HAP-1 (cell line): ENCODE measurements at regions not wholly inside any gene's neighbourhood (a gene's known extent, or its start where the extent isn't known, plus 50 kb on each side); places are given as distances from the start of the nearest gene placed in this dataset.

ENCODE experiments used
- DNase-seq, 2 experiments: peaks; one replicate each; pipeline ENCODE4 v3.0.0-alpha.2; 2016 to 2020; ENCODE audit warnings: low spot score in 2 of 2
- H3K27me3 ChIP-seq: fragments of 250-450 bp; sonication (Bioruptor Pico); 2 replicates; pipeline ENCODE4 v1.5.1; 2020; ENCODE audit warnings: low read depth, mild to moderate bottlenecking, moderate library complexity
- H3K36me3 ChIP-seq: fragments of 250-450 bp; sonication (Bioruptor Pico); replicated peaks from 2 replicates; pipeline ENCODE4 v1.5.1; 2020; ENCODE audit warnings: mild to moderate bottlenecking
- H3K4me1 ChIP-seq: fragments of 250-450 bp; sonication (Bioruptor Pico); 2 replicates; pipeline ENCODE4 v1.5.1; 2020; ENCODE audit warnings: mild to moderate bottlenecking
- H3K4me3 ChIP-seq: fragments of 250-450 bp; sonication (Bioruptor Pico); 2 replicates; pipeline ENCODE4 v1.5.1; 2020; ENCODE audit warnings: mild to moderate bottlenecking, moderate library complexity
- H3K9me3 ChIP-seq: fragments of 250-450 bp; sonication (Bioruptor Pico); 2 replicates; pipeline ENCODE4 v1.5.1; 2020; ENCODE audit warnings: mild to moderate bottlenecking, moderate library complexity
- in situ Hi-C: fragments of 300-500 bp; cut with MboI; formaldehyde crosslinking; loops from 3 replicates; pipeline ENCODE4 v1.14.3; 2020; ENCODE audit warnings: low sequenced_read_pairs, inconsistent platforms, mixed read lengths

- no peak for DNase-seq
- Histone ChIP-seq H3K9me3 (no peaks in the 10 kb centered on the region), H3K27me3 (no peaks in the 10 kb centered on the region), H3K36me3 (no peaks in the 10 kb centered on the region), H3K4me3 (no peak overlapping the region), H3K4me1 (no peaks in the 10 kb centered on the region)
- in situ Hi-C loops: no loop called here
Measured at GRCh38 chr3:6706777-6707176, 154.1 kb upstream of the GRM7 start.

DNA sequence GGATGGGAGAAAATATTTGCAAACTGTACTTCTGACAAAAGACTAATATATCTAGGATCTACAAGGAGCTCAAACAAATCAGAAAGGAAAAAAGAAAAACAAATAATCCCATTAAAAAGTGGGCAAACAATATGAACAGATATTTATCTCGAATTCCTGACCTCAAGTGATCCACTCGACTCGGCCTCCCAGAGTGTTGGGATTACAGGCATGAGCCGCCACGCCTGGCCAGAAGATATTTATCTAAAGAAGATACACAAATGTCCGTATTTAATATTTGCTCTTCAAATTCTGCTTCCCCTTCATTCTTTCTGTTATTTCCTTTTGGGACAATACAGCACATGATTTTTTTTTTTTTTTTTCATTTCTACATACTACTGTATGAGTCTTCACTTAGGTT, 151.7 kb upstream of the GRM7 start:
- DNase-seq: no peak
- Histone ChIP-seq H3K27me3 (no peaks in the 10 kb centered on the region), H3K36me3 (no peaks in the 10 kb centered on the region), H3K9me3 (no peaks in the 10 kb centered on the region), H3K4me1 (no peaks in the 10 kb centered on the region), H3K4me3 (no peak overlapping the region)
- in situ Hi-C loops: no loop called here

DNA sequence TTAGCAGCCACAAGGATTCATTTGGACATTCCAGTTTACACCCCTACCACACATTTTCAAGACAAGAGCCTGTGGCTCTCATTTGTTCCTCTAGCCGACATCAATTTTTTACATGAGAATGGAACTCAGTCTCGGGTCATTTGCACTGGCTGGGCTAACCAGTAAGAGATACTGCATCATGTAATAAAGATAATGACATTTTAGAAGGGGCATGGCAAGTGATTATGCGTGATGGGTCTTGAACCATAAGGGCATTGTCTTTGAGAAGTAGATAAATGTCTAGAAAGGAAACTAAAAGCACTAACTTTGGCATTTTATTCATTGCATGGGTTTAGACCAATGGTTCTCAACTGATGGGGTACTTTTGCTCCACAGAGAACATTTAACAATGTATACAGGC, 146.0 kb upstream of the GRM7 start:
- H3K4me3 ChIP-seq: no peak overlapping the region
- H3K27me3 ChIP-seq: no peaks in the 10 kb centered on the region
- in situ Hi-C loops: no loop called here
- no peaks in the 10 kb centered on the region for H3K36me3 ChIP-seq
- no peak for DNase-seq
- no peaks in the 10 kb centered on the region for H3K9me3 ChIP-seq
- no peaks in the 10 kb centered on the region for H3K4me1 ChIP-seq

- no peak for DNase-seq
- H3K4me1 ChIP-seq: no peaks in the 10 kb centered on the region
- H3K36me3 ChIP-seq: no peaks in the 10 kb centered on the region
- in situ Hi-C loops: no loop called here
- no peak overlapping the region for H3K4me3 ChIP-seq
- no peaks in the 10 kb centered on the region for H3K9me3 ChIP-seq
- H3K27me3 ChIP-seq: no peaks in the 10 kb centered on the region
Measured at GRCh38 chr3:6716420-6716819, 144.5 kb upstream of the GRM7 start.

DNA sequence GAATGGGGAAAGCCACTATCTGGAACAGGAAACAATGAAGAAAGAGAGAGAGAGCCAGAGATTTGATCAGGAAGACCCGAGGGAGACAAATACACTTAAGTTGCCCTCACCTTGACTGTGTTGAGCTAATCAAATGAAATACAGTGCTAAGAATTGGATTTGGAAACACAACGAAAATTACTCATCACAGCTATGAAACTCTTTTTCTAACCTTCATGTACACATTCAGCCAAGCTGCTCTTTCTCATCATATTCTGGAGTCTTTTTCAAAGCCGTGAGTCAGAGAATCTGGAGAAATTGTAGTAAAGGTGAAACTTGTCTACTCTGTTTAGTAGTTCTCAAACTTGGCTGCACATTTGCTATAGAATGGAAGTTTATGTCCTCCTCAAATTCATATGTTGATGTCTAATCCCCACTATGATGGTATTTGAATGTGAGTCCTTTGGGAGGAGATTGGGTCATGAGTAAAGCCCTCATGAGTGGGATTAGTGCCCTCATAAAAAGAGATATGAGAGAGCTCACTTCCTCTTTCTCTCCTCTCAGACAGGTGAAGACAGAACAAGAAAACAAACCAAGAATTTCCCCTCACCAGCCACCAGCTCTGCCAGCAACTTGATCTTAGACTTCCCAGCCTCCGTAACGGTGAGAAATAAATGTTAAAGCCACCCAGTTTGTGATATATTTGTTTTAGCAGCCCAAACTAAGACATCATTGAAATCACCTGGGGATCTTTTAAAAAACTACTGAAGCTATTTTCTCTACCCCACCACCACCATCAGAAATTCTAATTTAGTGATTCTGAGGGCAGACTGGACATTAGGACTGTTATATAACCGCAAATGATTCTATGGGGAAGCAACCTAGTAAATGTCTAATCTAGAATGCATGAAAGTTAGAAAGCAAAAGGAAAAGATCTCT, 143.6 kb upstream of the GRM7 start:
- no peaks in the 10 kb centered on the region for H3K27me3 ChIP-seq
- no peaks in the 10 kb centered on the region for H3K4me1 ChIP-seq
- H3K9me3 ChIP-seq: no peaks in the 10 kb centered on the region
- no peak overlapping the region for H3K4me3 ChIP-seq
- in situ Hi-C loops: no loop called here
- DNase-seq: no peak
- H3K36me3 ChIP-seq: no peaks in the 10 kb centered on the region

DNA sequence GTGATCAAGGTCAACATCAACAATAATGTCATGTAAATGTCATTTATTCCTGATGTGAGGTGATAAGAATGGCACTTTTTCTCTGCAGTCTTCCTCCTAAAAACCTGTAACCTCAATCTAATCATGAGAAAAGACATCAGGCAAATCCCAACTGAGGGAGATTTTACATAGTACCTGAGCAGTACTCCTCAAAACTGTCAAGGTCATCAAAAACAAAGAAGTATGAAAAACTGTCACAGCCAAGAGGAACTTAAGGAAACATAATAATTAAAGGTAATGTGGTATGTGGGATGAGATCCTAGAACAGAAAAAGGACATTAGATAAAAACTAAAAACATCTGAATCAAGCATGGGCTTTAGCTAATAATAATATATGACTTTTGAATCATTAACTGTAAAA, 140.9 kb upstream of the GRM7 start:
- in situ Hi-C loops: no loop called here
- no peaks in the 10 kb centered on the region for H3K4me1 ChIP-seq

GRCh38 chr3:6721491-6721890, 139.4 kb upstream of the GRM7 start:
- no peaks in the 10 kb centered on the region for H3K27me3 ChIP-seq
- in situ Hi-C loops: no loop called here
- H3K9me3 ChIP-seq: no peaks in the 10 kb centered on the region
- no peaks in the 10 kb centered on the region for H3K36me3 ChIP-seq
- H3K4me3 ChIP-seq: no peak overlapping the region
- no peak for DNase-seq
- H3K4me1 ChIP-seq: no peaks in the 10 kb centered on the region

More for the DNA sequence above, 140.9 kb upstream of the GRM7 start:
- no peak overlapping the region for H3K4me3 ChIP-seq
- no peaks in the 10 kb centered on the region for H3K9me3 ChIP-seq
- no peaks in the 10 kb centered on the region for H3K36me3 ChIP-seq
- H3K27me3 ChIP-seq: no peaks in the 10 kb centered on the region
- no peak for DNase-seq

GRCh38 chr3:6723205-6723604, 137.7 kb upstream of the GRM7 start:
- in situ Hi-C loops: no loop called here
- DNase-seq: no peak
- H3K27me3 ChIP-seq: no peaks in the 10 kb centered on the region
- no peaks in the 10 kb centered on the region for H3K36me3 ChIP-seq
- no peaks in the 10 kb centered on the region for H3K4me1 ChIP-seq
- no peak overlapping the region for H3K4me3 ChIP-seq
- H3K9me3 ChIP-seq: no peaks in the 10 kb centered on the region

DNA sequence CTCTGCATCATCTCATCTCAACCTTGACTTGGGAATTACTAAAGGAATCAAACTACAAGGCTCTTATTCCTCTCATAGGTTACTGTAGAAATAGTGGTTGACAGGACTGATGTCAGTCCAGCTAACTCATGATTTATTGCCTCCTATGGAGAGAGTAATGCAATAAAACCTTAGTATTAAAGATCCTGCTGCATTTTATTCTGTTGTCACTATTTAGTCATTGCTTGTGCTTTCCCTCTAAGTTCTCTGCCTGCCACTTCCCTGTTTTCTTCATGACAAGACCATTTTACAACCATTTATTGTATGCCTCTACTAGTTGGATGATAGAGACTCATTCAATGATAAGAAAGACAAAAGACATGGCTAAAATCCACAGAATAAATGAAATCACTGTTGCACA, 134.1 kb upstream of the GRM7 start:
- Histone ChIP-seq H3K4me1 (no peaks in the 10 kb centered on the region), H3K27me3 (no peaks in the 10 kb centered on the region), H3K36me3 (no peaks in the 10 kb centered on the region), H3K9me3 (no peaks in the 10 kb centered on the region), H3K4me3 (no peak overlapping the region)
- no peak for DNase-seq
- in situ Hi-C loops: no loop called here

GRCh38 chr3:6732807-6733206, 128.1 kb upstream of the GRM7 start:
- in situ Hi-C loops: no loop called here
- no peak overlapping the region for H3K4me3 ChIP-seq

DNA sequence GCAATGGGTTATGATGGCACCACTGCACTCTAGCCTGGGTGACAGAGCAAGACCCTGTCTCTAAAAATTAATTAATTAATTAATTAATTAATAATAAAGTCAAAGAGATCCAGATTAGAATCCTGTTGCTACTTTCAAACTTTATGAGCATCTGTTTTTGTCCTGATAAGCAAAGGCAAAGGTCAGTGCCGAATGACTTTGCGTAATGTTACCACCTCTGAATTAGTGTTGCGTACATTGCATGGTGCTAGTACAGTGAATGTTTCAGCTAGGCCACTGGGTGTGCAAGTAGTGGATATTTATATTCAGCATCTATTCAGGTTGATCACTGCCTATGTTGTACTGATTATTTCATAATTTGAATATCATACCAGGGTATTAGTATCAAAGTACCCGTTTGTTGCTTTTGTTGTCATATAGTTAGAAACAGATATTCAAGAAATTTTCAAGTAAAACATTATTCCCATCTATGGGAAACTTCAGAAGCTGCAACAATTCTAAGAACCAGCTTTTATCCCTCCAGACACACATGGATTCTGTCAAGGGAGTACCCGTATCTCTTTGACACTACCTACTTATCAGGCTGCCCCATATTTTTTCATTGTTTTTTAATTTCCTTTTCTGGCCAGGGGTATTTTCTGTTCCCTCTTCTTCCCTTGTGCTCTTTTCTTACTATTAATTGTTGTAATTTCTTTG, 127.1 kb upstream of the GRM7 start:
- Histone ChIP-seq H3K4me1 (no peaks in the 10 kb centered on the region), H3K4me3 (no peak overlapping the region), H3K36me3 (no peaks in the 10 kb centered on the region), H3K9me3 (no peaks in the 10 kb centered on the region), H3K27me3 (no peaks in the 10 kb centered on the region)
- DNase-seq: no peak
- in situ Hi-C loops: no loop called here

More at GRCh38 chr3:6732807-6733206, 128.1 kb upstream of the GRM7 start:
- H3K36me3 ChIP-seq: no peaks in the 10 kb centered on the region
- no peaks in the 10 kb centered on the region for H3K4me1 ChIP-seq
- no peaks in the 10 kb centered on the region for H3K27me3 ChIP-seq
- no peaks in the 10 kb centered on the region for H3K9me3 ChIP-seq
- DNase-seq: no peak

DNA sequence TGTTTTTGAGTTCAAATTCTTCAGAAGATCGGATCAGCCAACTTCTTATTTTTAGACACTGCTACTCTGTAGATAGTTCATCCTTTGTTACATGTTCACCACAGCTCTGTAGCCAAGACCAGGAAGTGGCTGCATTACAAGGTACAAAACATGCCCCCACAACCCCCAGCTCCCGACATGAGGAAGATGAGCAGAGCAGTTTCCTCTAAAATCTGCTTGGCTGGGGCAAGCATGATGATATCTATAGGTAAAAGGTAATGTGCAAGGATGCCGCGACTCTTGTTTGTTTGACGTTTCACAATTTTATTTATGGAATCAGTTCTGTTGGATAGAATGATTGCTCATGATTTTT, 126.5 kb upstream of the GRM7 start:
- no peak for DNase-seq
- in situ Hi-C loops: no loop called here
- no peaks in the 10 kb centered on the region for H3K36me3 ChIP-seq
- H3K4me1 ChIP-seq: no peaks in the 10 kb centered on the region
- no peak overlapping the region for H3K4me3 ChIP-seq
- H3K27me3 ChIP-seq: no peaks in the 10 kb centered on the region
- no peaks in the 10 kb centered on the region for H3K9me3 ChIP-seq

GRCh38 chr3:6736836-6737629, 123.9 kb upstream of the GRM7 start:
- Histone ChIP-seq H3K4me3 (no peak overlapping the region), H3K27me3 (no peaks in the 10 kb centered on the region), H3K36me3 (no peaks in the 10 kb centered on the region), H3K4me1 (no peaks in the 10 kb centered on the region), H3K9me3 (no peaks in the 10 kb centered on the region)
- in situ Hi-C loops: no loop called here
- DNase-seq: no peak

- H3K4me1 ChIP-seq: no peaks in the 10 kb centered on the region
- DNase-seq: no peak
- in situ Hi-C loops: no loop called here
Measured at GRCh38 chr3:6737630-6738029, 123.3 kb upstream of the GRM7 start.

More at GRCh38 chr3:6737630-6738029, 123.3 kb upstream of the GRM7 start:
- Histone ChIP-seq H3K4me3 (no peak overlapping the region), H3K27me3 (no peaks in the 10 kb centered on the region), H3K36me3 (no peaks in the 10 kb centered on the region), H3K9me3 (no peaks in the 10 kb centered on the region)
